UCSD-AML1 (cell line): ENCODE measurements at regions not wholly inside any gene's neighbourhood (a gene's known extent, or its start where the extent isn't known, plus 50 kb on each side); places are given as distances from the start of the nearest gene placed in this dataset.

Experiments used
- DNase-seq: peaks from one replicate; lab custom pipeline; 2025; ENCODE audit not compliant: unreplicated experiment; lab: John Stamatoyannopoulos, UW

- no peak for DNase-seq
These were observed 53.8 kb downstream of the FZD10 start for GRCh38 chr12:130216031-130216430.

GRCh38 chr12:130218682-130219081 is 56.4 kb downstream of the FZD10 start:
- DNase-seq = no peak

- DNase-seq = no peak
These were observed 57.9 kb downstream of the FZD10 start for GRCh38 chr12:130219929-130220705.

- DNase-seq = no peak
These were observed 58.4 kb downstream of the FZD10 start for GRCh38 chr12:130220706-130221100.

- DNase-seq = no peak
These were observed 60.4 kb downstream of the FZD10 start for GRCh38 chr12:130222519-130223218.

- no peak for DNase-seq
These were observed 61.5 kb downstream of the FZD10 start for GRCh38 chr12:130223767-130224244.

GRCh38 chr12:130224613-130225012 is 62.3 kb downstream of the FZD10 start:
- DNase-seq = no peak

GRCh38 chr12:130225347-130225746 is 63.1 kb downstream of the FZD10 start:
- no peak for DNase-seq

- DNase-seq = no peak
These were observed 63.9 kb downstream of the FZD10 start for GRCh38 chr12:130226126-130226525.

GRCh38 chr12:130226771-130227170 is 64.5 kb downstream of the FZD10 start:
- DNase-seq = no peak

GRCh38 chr12:130227641-130228040 is 65.4 kb downstream of the FZD10 start:
- no peak for DNase-seq

GRCh38 chr12:130236446-130236845 is 74.2 kb downstream of the FZD10 start:
- DNase-seq = no peak

GRCh38 chr12:130240831-130241590 is 78.7 kb downstream of the FZD10 start:
- DNase-seq = peak; percentile 58

- DNase-seq = no peak
These were observed 80.2 kb downstream of the FZD10 start for GRCh38 chr12:130242506-130242905.

- DNase-seq = no peak
These were observed 83.0 kb downstream of the FZD10 start for GRCh38 chr12:130245251-130245650.

GRCh38 chr12:130246560-130246959 is 84.3 kb downstream of the FZD10 start:
- DNase-seq = no peak

- DNase-seq = no peak
These were observed 85.5 kb downstream of the FZD10 start for GRCh38 chr12:130247634-130248237.

GRCh38 chr12:130249376-130249775 is 87.1 kb downstream of the FZD10 start:
- no peak for DNase-seq

GRCh38 chr12:130251236-130251780 is 86.4 kb upstream of the PIWIL1 start:
- no peak for DNase-seq

- DNase-seq = no peak
These were observed 83.8 kb upstream of the PIWIL1 start for GRCh38 chr12:130253866-130254265.
